ENCODE measurements at regions not wholly inside any gene's neighbourhood (a gene's known extent, or its start where the extent isn't known, plus 50 kb on each side); places are given as distances from the start of the nearest gene placed in this dataset.

DNA sequence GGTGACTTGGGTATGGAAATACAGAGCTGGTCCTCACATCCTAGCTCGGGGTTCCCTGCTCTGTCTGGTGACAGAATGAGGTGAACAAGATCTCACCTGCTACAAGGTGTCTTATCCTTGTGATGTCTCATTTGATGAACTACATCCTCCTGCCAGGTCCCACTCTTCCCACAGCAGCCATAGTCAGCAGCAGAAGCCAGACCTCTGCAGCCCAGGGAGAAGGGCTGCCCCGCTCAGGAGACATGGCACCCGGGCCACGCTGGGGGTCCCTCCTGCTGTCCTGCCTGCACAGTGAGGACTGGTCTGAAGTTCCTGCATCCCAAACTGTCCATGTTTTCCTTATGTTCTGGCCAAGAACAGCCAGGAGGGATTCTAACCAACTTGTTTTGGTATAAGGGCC is 414.1 kb downstream of the CTTN start:
- no peaks in the 10 kb centered on the region for H3K9me3 ChIP-seq
- TF ChIP-seq, protein P1, sequence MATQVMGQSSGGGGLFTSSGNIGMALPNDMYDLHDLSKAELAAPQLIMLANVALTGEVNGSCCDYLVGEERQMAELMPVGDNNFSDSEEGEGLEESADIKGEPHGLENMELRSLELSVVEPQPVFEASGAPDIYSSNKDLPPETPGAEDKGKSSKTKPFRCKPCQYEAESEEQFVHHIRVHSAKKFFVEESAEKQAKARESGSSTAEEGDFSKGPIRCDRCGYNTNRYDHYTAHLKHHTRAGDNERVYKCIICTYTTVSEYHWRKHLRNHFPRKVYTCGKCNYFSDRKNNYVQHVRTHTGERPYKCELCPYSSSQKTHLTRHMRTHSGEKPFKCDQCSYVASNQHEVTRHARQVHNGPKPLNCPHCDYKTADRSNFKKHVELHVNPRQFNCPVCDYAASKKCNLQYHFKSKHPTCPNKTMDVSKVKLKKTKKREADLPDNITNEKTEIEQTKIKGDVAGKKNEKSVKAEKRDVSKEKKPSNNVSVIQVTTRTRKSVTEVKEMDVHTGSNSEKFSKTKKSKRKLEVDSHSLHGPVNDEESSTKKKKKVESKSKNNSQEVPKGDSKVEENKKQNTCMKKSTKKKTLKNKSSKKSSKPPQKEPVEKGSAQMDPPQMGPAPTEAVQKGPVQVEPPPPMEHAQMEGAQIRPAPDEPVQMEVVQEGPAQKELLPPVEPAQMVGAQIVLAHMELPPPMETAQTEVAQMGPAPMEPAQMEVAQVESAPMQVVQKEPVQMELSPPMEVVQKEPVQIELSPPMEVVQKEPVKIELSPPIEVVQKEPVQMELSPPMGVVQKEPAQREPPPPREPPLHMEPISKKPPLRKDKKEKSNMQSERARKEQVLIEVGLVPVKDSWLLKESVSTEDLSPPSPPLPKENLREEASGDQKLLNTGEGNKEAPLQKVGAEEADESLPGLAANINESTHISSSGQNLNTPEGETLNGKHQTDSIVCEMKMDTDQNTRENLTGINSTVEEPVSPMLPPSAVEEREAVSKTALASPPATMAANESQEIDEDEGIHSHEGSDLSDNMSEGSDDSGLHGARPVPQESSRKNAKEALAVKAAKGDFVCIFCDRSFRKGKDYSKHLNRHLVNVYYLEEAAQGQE (IDR thresholded peaks at IDR 0.05; ENCODE audit: low read depth, low read length), result no peak
- TF ChIP-seq, protein P2, sequence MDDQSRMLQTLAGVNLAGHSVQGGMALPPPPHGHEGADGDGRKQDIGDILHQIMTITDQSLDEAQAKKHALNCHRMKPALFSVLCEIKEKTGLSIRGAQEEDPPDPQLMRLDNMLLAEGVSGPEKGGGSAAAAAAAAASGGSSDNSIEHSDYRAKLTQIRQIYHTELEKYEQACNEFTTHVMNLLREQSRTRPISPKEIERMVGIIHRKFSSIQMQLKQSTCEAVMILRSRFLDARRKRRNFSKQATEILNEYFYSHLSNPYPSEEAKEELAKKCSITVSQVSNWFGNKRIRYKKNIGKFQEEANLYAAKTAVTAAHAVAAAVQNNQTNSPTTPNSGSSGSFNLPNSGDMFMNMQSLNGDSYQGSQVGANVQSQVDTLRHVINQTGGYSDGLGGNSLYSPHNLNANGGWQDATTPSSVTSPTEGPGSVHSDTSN (IDR thresholded peaks at IDR 0.05), result no peak
- TF ChIP-seq FOSL2 (IDR thresholded peaks at IDR 0.05; ENCODE audit: borderline replicate concordance, low read depth) (no peak), NRF1 (IDR thresholded peaks at IDR 0.05; ENCODE audit: low read depth, low read length) (no peak), MXI1 (IDR thresholded peaks at IDR 0.05; ENCODE audit: low read depth, low read length) (no peak), TCF12 (IDR thresholded peaks at IDR 0.05) (no peak), EZH2phosphoT487 (IDR thresholded peaks at IDR 0.05; ENCODE audit: borderline replicate concordance, low read depth) (no peak), TAF1 (IDR thresholded peaks at IDR 0.05; ENCODE audit: borderline replicate concordance, low read depth, low read length) (no peak), TEAD4 (IDR thresholded peaks at IDR 0.05; ENCODE audit: borderline replicate concordance, insufficient read depth) (no peak)
- TF ChIP-seq, protein P3, sequence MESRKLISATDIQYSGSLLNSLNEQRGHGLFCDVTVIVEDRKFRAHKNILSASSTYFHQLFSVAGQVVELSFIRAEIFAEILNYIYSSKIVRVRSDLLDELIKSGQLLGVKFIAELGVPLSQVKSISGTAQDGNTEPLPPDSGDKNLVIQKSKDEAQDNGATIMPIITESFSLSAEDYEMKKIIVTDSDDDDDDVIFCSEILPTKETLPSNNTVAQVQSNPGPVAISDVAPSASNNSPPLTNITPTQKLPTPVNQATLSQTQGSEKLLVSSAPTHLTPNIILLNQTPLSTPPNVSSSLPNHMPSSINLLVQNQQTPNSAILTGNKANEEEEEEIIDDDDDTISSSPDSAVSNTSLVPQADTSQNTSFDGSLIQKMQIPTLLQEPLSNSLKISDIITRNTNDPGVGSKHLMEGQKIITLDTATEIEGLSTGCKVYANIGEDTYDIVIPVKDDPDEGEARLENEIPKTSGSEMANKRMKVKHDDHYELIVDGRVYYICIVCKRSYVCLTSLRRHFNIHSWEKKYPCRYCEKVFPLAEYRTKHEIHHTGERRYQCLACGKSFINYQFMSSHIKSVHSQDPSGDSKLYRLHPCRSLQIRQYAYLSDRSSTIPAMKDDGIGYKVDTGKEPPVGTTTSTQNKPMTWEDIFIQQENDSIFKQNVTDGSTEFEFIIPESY (IDR thresholded peaks at IDR 0.05; ENCODE audit: borderline replicate concordance, low read depth), result no peak
- TF ChIP-seq, protein P4, sequence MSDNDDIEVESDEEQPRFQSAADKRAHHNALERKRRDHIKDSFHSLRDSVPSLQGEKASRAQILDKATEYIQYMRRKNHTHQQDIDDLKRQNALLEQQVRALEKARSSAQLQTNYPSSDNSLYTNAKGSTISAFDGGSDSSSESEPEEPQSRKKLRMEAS (IDR thresholded peaks at IDR 0.05; ENCODE audit: low read depth), result no peak
- TF ChIP-seq, protein P5, sequence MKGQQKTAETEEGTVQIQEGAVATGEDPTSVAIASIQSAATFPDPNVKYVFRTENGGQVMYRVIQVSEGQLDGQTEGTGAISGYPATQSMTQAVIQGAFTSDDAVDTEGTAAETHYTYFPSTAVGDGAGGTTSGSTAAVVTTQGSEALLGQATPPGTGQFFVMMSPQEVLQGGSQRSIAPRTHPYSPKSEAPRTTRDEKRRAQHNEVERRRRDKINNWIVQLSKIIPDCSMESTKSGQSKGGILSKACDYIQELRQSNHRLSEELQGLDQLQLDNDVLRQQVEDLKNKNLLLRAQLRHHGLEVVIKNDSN (IDR thresholded peaks at IDR 0.05; ENCODE audit: borderline replicate concordance, low read depth), result no peak
- no peak for DNase-seq
- H3K4me3 ChIP-seq (ENCODE audit: low read depth in 2 of 2, low read length in 1 of 2), result no peak overlapping the region
- H3K79me2 ChIP-seq (ENCODE audit: insufficient read depth), result no peaks in the 10 kb centered on the region
- H4K20me1 ChIP-seq (ENCODE audit: insufficient read depth), result no peaks in the 10 kb centered on the region
- H2AFZ ChIP-seq (ENCODE audit: low read depth), result no peak overlapping the region
- ChIA-PET POLR2A (no interaction called here), CTCF (interaction anchor here (4.3 kb wide), 1 partner anchor 20 kb away, joined by 34 read pairs; no protein-coding TSS in a partner anchor)
- H3K4me1 ChIP-seq (ENCODE audit: control insufficient read depth in 1 of 2, insufficient read depth in 2 of 2, low read depth in 1 of 2, low read length in 1 of 2), result peaks cover 0 to 2% of the 10 kb centered on the region in 2 experiments; a peak in 1 of 4 replicates
- 43% methylated on average over 4 of the region's 4 CpGs for WGBS (ENCODE audit: low lambda C conversion rate)
- H3F3A ChIP-seq (replicated peaks; ENCODE audit: insufficient read depth), result no peaks in the 10 kb centered on the region
- no peaks in the 10 kb centered on the region for H3K9me2 ChIP-seq
- no peak overlapping the region for H3K27ac ChIP-seq (ENCODE audit: low read depth in 2 of 2, low read length in 1 of 2)
- H3K4me2 ChIP-seq, result no peak overlapping the region
- H3K9ac ChIP-seq, result no peak overlapping the region
- no peaks in the 10 kb centered on the region for H3K36me3 ChIP-seq (replicated peaks in 1 of 2; ENCODE audit: control insufficient read depth in 1 of 2, insufficient read depth in 2 of 2, low read length in 1 of 2)
- H3K27me3 ChIP-seq (ENCODE audit: insufficient read depth), result no peaks in the 10 kb centered on the region

Measured in SK-N-SH (cell line).